Tibial artery (tissue), 4 donors: ENCODE measurements at regions not wholly inside any gene's neighbourhood (a gene's known extent, or its start where the extent isn't known, plus 50 kb on each side); places are given as distances from the start of the nearest gene placed in this dataset.

ENCODE experiments used
- DNase-seq, 2 donors: peaks; one replicate each; pipeline ENCODE4 v3.0.0-alpha.2; 2019
- H3K27ac ChIP-seq, 2 donors: fragments of 200-600 bp; sonication (generic) in 1 of 2; 1 replicate in 1 of 2; 2 replicates in 1 of 2; pipeline ENCODE4 v1.5.1; 2018 to 2019; ENCODE audit warnings: mild to moderate bottlenecking in 1 of 2
- H3K27me3 ChIP-seq, 2 donors: fragments of 200-600 bp; sonication (generic) in 1 of 2; one replicate each; pipeline versions ENCODE4 v1.5.1 to v1.6.0; 2016 to 2019
- H3K36me3 ChIP-seq, 3 donors: fragments of 200-600 bp; sonication (generic) in 2 of 3; one replicate each; pipeline ENCODE4 v1.5.1; 2016 to 2019; ENCODE audit warnings: mild to moderate bottlenecking in 2 of 3
- H3K4me1 ChIP-seq, 4 donors: fragments of 200-600 bp; sonication (generic) in 2 of 4; 1 replicate in 3 of 4; 2 replicates in 1 of 4; pipeline ENCODE4 v1.5.1; 2016 to 2019
- H3K4me3 ChIP-seq, 2 donors: fragments of 200-600 bp; sonication (generic) in 1 of 2; 1 replicate in 1 of 2; 2 replicates in 1 of 2; pipeline ENCODE4 v1.5.1; 2018 to 2019; ENCODE audit warnings: mild to moderate bottlenecking in 2 of 2
- H3K9me3 ChIP-seq, 3 donors: fragments of 200-600 bp; sonication (generic) in 1 of 3; one replicate each; pipeline ENCODE4 v1.5.1; 2016 to 2019
- CTCF ChIP-seq, 2 experiments: fragments of 200-600 bp in 1 of 2; fragments of 450-650 bp in 1 of 2; IDR thresholded peaks; one replicate each; pipeline ENCODE4 v1.5.1; 2017 to 2019; ENCODE audit warnings: antibody characterized with exemption in 2 of 2, mild to moderate bottlenecking in 1 of 2, moderate library complexity in 1 of 2
- intact Hi-C: fragments of 100-400 bp; cut with DNase I; formaldehyde crosslinking; loops from one replicate; pipeline ENCODE4 v1.15.0; 2023; ENCODE audit warnings: low total_unique reads

GRCh38 chr9:73738741-73739530 lies 587.3 kb downstream of the ANXA1 start:
- Histone ChIP-seq H3K4me3 (no peak overlapping the region), H3K36me3 (no peaks in the 10 kb centered on the region), H3K27ac (no peak overlapping the region), H3K27me3 (no peaks in the 10 kb centered on the region), H3K9me3 (no peaks in the 10 kb centered on the region), H3K4me1 (no peaks in the 10 kb centered on the region)
- no peak for TF ChIP-seq CTCF (IDR thresholded peaks at IDR 0.05)
- DNase-seq: no peak
- intact Hi-C loops: no loop called here

DNA sequence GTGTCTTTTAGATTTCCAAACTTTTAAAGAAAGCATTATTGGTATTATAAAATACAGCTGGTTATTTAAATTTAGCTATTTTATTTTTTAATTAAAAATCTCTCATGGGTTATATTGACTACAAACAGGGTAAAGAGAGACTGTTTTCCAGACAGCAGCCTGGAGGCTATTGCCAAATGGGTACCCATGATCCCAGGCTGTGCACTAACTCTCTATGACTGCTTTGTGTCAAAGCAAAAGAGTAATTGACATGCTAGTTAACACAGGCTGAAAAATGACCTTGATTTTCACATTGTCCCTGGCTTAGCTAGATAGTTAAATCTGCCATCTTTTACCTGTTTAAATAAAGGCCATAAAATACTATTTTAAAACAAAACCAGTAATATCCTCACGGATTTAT lies 589.7 kb downstream of the ANXA1 start:
- H3K36me3 ChIP-seq: no peaks in the 10 kb centered on the region
- no peaks in the 10 kb centered on the region for H3K4me1 ChIP-seq
- H3K27me3 ChIP-seq: no peaks in the 10 kb centered on the region
- H3K4me3 ChIP-seq: no peak overlapping the region
- TF ChIP-seq CTCF (IDR thresholded peaks at IDR 0.05): no peak
- no peak overlapping the region for H3K27ac ChIP-seq
- no peaks in the 10 kb centered on the region for H3K9me3 ChIP-seq
- intact Hi-C loops: no loop called here
- DNase-seq: no peak

DNA sequence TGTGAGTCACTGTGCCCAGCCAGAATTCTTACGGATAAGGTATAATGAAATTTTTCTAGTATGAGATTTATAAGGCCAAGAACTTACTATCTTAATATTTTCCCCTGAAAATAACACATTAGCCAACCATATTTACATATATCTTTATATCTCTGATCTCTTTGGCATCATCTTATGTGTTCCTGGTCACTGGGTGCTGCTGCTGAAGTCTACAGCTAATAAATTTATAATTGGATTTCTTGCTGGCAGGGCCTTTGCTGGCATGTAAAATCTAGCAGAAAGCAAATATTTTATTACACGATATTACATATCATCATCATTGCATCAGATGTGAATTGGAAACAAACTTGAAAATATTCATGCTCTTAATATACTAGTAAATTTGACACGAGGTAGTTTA lies 590.7 kb downstream of the ANXA1 start:
- no peak overlapping the region for H3K4me3 ChIP-seq
- TF ChIP-seq CTCF (IDR thresholded peaks at IDR 0.05): no peak
- no peak overlapping the region for H3K27ac ChIP-seq
- H3K9me3 ChIP-seq: peaks cover 0 to 4% (median 0%) of the 10 kb centered on the region in 3 donors
- intact Hi-C loops: no loop called here
- DNase-seq: no peak
- no peaks in the 10 kb centered on the region for H3K27me3 ChIP-seq
- H3K36me3 ChIP-seq: no peaks in the 10 kb centered on the region
- H3K4me1 ChIP-seq: no peaks in the 10 kb centered on the region

GRCh38 chr9:73743826-73744225 lies 592.2 kb downstream of the ANXA1 start:
- Histone ChIP-seq H3K9me3 (peaks cover 0 to 4% (median 0%) of the 10 kb centered on the region in 3 donors), H3K4me3 (no peak overlapping the region), H3K27ac (no peak overlapping the region), H3K4me1 (no peaks in the 10 kb centered on the region), H3K36me3 (no peaks in the 10 kb centered on the region), H3K27me3 (no peaks in the 10 kb centered on the region)
- no peak for TF ChIP-seq CTCF (IDR thresholded peaks at IDR 0.05)
- intact Hi-C loops: no loop called here
- DNase-seq: no peak

DNA sequence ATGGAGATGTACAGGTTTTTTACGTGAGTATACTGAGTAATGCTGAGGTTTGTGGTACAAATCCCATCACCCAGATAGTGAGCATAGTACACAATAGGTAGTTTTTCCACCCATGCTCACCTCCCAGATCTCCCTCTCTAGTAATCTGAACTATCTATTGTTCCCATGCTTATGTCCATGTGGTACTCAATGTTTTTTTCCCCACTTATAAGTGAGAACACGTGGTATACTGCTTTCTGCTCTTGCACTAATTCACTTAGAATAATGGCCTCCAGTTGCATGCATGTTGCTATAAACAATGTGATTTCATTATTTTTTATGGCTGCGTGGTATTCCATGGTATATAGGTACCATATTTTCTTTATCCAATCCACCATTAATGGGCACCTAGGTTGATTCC lies 593.9 kb downstream of the ANXA1 start:
- no peak for TF ChIP-seq CTCF (IDR thresholded peaks at IDR 0.05)
- H3K27ac ChIP-seq: no peak overlapping the region
- intact Hi-C loops: no loop called here
- no peak for DNase-seq
- H3K36me3 ChIP-seq: no peaks in the 10 kb centered on the region
- H3K4me3 ChIP-seq: no peak overlapping the region
- H3K9me3 ChIP-seq: peaks cover 0 to 4% (median 0%) of the 10 kb centered on the region in 3 donors
- H3K27me3 ChIP-seq: no peaks in the 10 kb centered on the region
- H3K4me1 ChIP-seq: no peaks in the 10 kb centered on the region
